GM19328 (cell line): ENCODE measurements at regions not wholly inside any gene's neighbourhood (a gene's known extent, or its start where the extent isn't known, plus 50 kb on each side); places are given as distances from the start of the nearest gene placed in this dataset.

Source experiments
- ATAC-seq: cut with Tn5 transposase; IDR thresholded peaks from one replicate; pipeline ENCODE4 v1.9.1; 2021; ENCODE audit warnings: mild to moderate bottlenecking, moderate library complexity; ENCODE audit not compliant: unreplicated experiment

- no peak for ATAC-seq
These were observed 434.6 kb upstream of the ADGRL2 start for GRCh38 chr1:81366173-81366572.

GRCh38 chr1:81364088-81364487 is 436.6 kb upstream of the ADGRL2 start:
- no peak for ATAC-seq

- no peak for ATAC-seq
These were observed 442.6 kb upstream of the ADGRL2 start for GRCh38 chr1:81358151-81358550.

- ATAC-seq: no peak
These were observed 448.9 kb upstream of the ADGRL2 start for GRCh38 chr1:81351864-81352263.

- ATAC-seq: no peak
These were observed 451.4 kb upstream of the ADGRL2 start for GRCh38 chr1:81349194-81349965.

GRCh38 chr1:81345110-81345509 is 455.6 kb upstream of the ADGRL2 start:
- ATAC-seq: no peak

- ATAC-seq: no peak
These were observed 460.5 kb upstream of the ADGRL2 start for GRCh38 chr1:81340239-81340638.

- ATAC-seq: no peak
These were observed 463.5 kb upstream of the ADGRL2 start for GRCh38 chr1:81337226-81337625.

GRCh38 chr1:81335876-81336275 is 464.9 kb upstream of the ADGRL2 start:
- ATAC-seq: no peak

- no peak for ATAC-seq
These were observed 470.2 kb upstream of the ADGRL2 start for GRCh38 chr1:81330521-81330920.

- no peak for ATAC-seq
These were observed 470.6 kb upstream of the ADGRL2 start for GRCh38 chr1:81330111-81330510.

GRCh38 chr1:81329041-81329440 is 471.7 kb upstream of the ADGRL2 start:
- no peak for ATAC-seq

- ATAC-seq: no peak
These were observed 473.0 kb upstream of the ADGRL2 start for GRCh38 chr1:81327743-81328142.

GRCh38 chr1:81327103-81327710 is 473.5 kb upstream of the ADGRL2 start:
- ATAC-seq: no peak

GRCh38 chr1:81326212-81326611 is 474.5 kb upstream of the ADGRL2 start:
- ATAC-seq: no peak

GRCh38 chr1:81325397-81325796 is 475.3 kb upstream of the ADGRL2 start:
- ATAC-seq: no peak

- ATAC-seq: no peak
These were observed 476.9 kb upstream of the ADGRL2 start for GRCh38 chr1:81323862-81324261.

GRCh38 chr1:81317191-81317590 is 483.5 kb upstream of the ADGRL2 start:
- no peak for ATAC-seq

- no peak for ATAC-seq
These were observed 486.1 kb upstream of the ADGRL2 start for GRCh38 chr1:81314513-81315233.

GRCh38 chr1:81313289-81313688 is 487.4 kb upstream of the ADGRL2 start:
- no peak for ATAC-seq

- no peak for ATAC-seq
These were observed 488.4 kb upstream of the ADGRL2 start for GRCh38 chr1:81312272-81312754.

GRCh38 chr1:81310250-81310649 is 490.5 kb upstream of the ADGRL2 start:
- ATAC-seq: no peak
